GM21737 (cell line): ENCODE measurements at regions not wholly inside any gene's neighbourhood (a gene's known extent, or its start where the extent isn't known, plus 50 kb on each side); places are given as distances from the start of the nearest gene placed in this dataset.

Experiments used
- ATAC-seq: cut with Tn5 transposase; IDR thresholded peaks from one replicate; pipeline ENCODE4 v1.9.1; 2021; ENCODE audit warnings: mild to moderate bottlenecking, moderate library complexity; ENCODE audit not compliant: unreplicated experiment

- no peak for ATAC-seq
Observed at GRCh38 chr5:29379619-29380018, 1813.9 kb upstream of the CDH6 start.

GRCh38 chr5:29378104-29378503 is 1815.4 kb upstream of the CDH6 start:
- ATAC-seq: no peak

GRCh38 chr5:29370248-29370647 is 1823.2 kb upstream of the CDH6 start:
- ATAC-seq: no peak

GRCh38 chr5:29367176-29367833 is 1826.2 kb upstream of the CDH6 start:
- no peak for ATAC-seq

- ATAC-seq: no peak
Observed at GRCh38 chr5:29351170-29351569, 1842.3 kb upstream of the CDH6 start.

- no peak for ATAC-seq
Observed at GRCh38 chr5:29337030-29337429, 1856.5 kb upstream of the CDH6 start.

- ATAC-seq: no peak
Observed at GRCh38 chr5:29321591-29321990, 1871.9 kb upstream of the CDH6 start.

GRCh38 chr5:29309359-29309758 is 1884.1 kb upstream of the CDH6 start:
- ATAC-seq: no peak

- ATAC-seq: no peak
Observed at GRCh38 chr5:29307478-29307877, 1886.0 kb upstream of the CDH6 start.

- ATAC-seq: no peak
Observed at GRCh38 chr5:29304545-29304944, 1888.9 kb upstream of the CDH6 start.

- ATAC-seq: no peak
Observed at GRCh38 chr5:29296548-29296947, 1896.9 kb upstream of the CDH6 start.

GRCh38 chr5:29277642-29278041 is 1915.8 kb upstream of the CDH6 start:
- ATAC-seq: no peak

- no peak for ATAC-seq
Observed at GRCh38 chr5:29276371-29276770, 1917.1 kb upstream of the CDH6 start.

- no peak for ATAC-seq
Observed at GRCh38 chr5:29263915-29264351, 1929.6 kb upstream of the CDH6 start.

GRCh38 chr5:29262339-29263123 is 1931.0 kb upstream of the CDH6 start:
- no peak for ATAC-seq

- no peak for ATAC-seq
Observed at GRCh38 chr5:29261213-29261612, 1932.3 kb upstream of the CDH6 start.

GRCh38 chr5:29252390-29252789 is 1941.1 kb upstream of the CDH6 start:
- ATAC-seq: no peak

GRCh38 chr5:29247346-29248028 is 1946.0 kb upstream of the CDH6 start:
- ATAC-seq: no peak

GRCh38 chr5:29240379-29240778 is 1953.1 kb upstream of the CDH6 start:
- ATAC-seq: no peak

- ATAC-seq: no peak
Observed at GRCh38 chr5:29239606-29240005, 1953.9 kb upstream of the CDH6 start.

GRCh38 chr5:29238115-29238514 is 1955.4 kb upstream of the CDH6 start:
- ATAC-seq: no peak

- ATAC-seq: no peak
Observed at GRCh38 chr5:29231154-29231553, 1962.3 kb upstream of the CDH6 start.
